IPS-18c (cell line): ENCODE measurements at regions not wholly inside any gene's neighbourhood (a gene's known extent, or its start where the extent isn't known, plus 50 kb on each side); places are given as distances from the start of the nearest gene placed in this dataset.

Experiments used
- H3K4me3 ChIP-seq: 2 replicates; pipeline ENCODE4 v1.7.0; 2013; ENCODE audit warnings: low read depth, mild to moderate bottlenecking, low read length, moderate library complexity; ENCODE audit not compliant: insufficient read depth
- H3K9me3 ChIP-seq: one replicate; pipeline ENCODE4 v1.6.1; 2013; ENCODE audit warnings: mild to moderate bottlenecking, low read length, moderate library complexity; ENCODE audit not compliant: control insufficient read depth, insufficient read depth

GRCh38 chr16:61379311-61379710 lies 656.9 kb downstream of the CDH8 start:
- no peak overlapping the region for H3K4me3 ChIP-seq
- no peaks in the 10 kb centered on the region for H3K9me3 ChIP-seq

GRCh38 chr16:61374071-61374470 lies 662.2 kb downstream of the CDH8 start:
- no peak overlapping the region for H3K4me3 ChIP-seq
- H3K9me3 ChIP-seq: no peaks in the 10 kb centered on the region

DNA sequence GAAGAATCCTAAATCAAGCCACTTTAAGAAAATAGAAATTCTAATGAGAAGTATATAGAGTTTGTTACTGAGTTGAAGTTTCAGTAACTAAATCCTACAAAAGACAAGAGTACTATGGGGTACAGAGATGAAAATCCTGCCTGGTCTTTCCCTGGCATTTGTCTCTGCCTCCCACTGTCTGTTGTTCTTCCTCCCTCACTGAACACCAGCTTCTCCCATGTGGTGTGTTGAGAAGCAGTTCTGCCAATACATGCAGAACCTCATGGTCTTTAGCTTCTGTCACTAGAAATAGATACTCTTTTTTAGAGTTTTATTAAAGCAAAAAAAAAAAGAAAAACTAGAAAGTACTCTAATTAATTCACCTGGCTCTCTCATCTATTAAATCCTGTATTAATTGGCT lies 664.4 kb downstream of the CDH8 start:
- Histone ChIP-seq H3K9me3 (no peaks in the 10 kb centered on the region), H3K4me3 (no peak overlapping the region)

- Histone ChIP-seq H3K9me3 (no peaks in the 10 kb centered on the region), H3K4me3 (no peak overlapping the region)
Measured at GRCh38 chr16:61371388-61371787, 664.9 kb downstream of the CDH8 start.

DNA sequence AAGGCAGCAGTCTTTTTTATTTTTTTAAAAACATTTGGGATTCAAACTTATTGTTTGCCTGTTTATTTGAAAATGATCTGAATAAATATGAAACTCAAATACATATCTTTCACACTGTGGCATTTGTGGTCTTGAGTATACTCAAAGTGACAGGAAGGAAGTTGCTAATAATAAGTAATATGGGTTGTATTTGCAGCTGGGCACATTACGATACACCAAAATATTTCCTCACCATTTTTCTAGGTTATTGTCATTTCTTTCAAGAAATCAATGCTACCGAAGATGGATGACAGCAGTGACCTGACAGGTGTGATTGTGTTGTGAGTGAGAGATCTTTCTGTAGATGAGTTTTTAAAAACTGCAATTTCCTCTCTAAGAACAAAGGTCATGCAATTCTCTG lies 665.7 kb downstream of the CDH8 start:
- Histone ChIP-seq H3K4me3 (no peak overlapping the region), H3K9me3 (no peaks in the 10 kb centered on the region)

- Histone ChIP-seq H3K4me3 (no peak overlapping the region), H3K9me3 (no peaks in the 10 kb centered on the region)
Measured at GRCh38 chr16:61366006-61366405, 670.2 kb downstream of the CDH8 start.

DNA sequence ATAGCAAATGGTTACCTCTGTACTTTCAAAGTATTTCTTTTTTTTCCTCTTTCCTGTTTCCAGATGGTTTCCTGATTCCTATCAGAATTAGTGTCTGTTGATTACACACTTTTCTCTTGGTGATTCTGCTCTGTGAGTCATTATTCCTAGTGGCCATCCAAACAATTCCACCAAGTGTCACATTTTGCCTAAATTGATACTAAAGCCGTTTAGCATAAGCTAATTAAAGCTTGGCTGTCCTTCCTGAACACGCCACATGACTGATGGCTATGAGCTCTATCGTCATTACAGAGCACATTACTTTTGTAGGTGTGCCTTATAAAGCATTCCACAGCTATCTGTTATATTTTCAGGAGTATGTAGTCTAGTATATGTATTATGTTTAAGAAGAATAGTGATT lies 671.2 kb downstream of the CDH8 start:
- no peaks in the 10 kb centered on the region for H3K9me3 ChIP-seq

GRCh38 chr16:61362585-61362984 lies 673.7 kb downstream of the CDH8 start:
- Histone ChIP-seq H3K9me3 (no peaks in the 10 kb centered on the region), H3K4me3 (no peak overlapping the region)

More for the DNA sequence above, 671.2 kb downstream of the CDH8 start:
- H3K4me3 ChIP-seq: no peak overlapping the region

- no peak overlapping the region for H3K4me3 ChIP-seq
Measured at GRCh38 chr16:61344791-61345190, 691.4 kb downstream of the CDH8 start.

DNA sequence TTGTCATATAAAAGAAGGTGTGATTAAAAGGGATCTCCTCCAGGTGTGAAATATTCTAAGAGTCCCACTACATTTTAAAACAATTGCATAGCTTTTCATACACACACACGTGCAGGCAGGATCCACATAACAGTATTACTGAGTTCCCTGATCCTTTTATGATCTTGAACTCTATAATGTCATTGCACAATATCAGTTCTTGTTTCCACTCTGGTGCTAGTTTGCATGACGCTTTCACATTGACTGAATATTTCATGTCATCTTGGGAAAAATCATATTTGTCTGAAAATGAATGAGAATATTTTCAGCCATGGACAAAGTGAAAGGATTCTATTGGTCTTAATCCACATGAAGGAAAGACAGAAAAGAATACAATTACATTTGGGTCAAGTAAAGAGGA lies 703.8 kb downstream of the CDH8 start:
- H3K4me3 ChIP-seq: no peak overlapping the region

More at GRCh38 chr16:61344791-61345190, 691.4 kb downstream of the CDH8 start:
- H3K9me3 ChIP-seq: no peaks in the 10 kb centered on the region

DNA sequence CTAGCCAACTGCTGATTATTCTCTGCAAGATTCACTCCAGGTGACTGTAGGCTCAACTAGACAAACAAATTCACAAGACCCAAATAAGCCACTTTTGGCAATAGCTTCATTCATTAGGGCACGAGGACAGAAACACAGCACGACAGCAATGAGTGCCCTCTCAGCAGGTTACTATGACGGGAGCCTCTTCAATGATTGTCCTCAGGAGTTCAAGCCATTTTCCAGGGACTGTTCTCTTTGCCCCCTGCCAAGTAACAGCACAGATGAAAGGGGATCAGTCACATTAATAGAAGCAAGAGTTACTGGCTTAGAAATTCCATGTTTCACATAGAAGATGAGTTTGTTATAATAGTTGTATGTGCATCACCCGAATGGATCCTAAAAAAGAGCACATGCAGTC lies 712.2 kb downstream of the CDH8 start:
- no peak overlapping the region for H3K4me3 ChIP-seq
- no peaks in the 10 kb centered on the region for H3K9me3 ChIP-seq

More for the DNA sequence above, 703.8 kb downstream of the CDH8 start:
- H3K9me3 ChIP-seq: no peaks in the 10 kb centered on the region

- Histone ChIP-seq H3K9me3 (no peaks in the 10 kb centered on the region), H3K4me3 (no peak overlapping the region)
Measured at GRCh38 chr16:61323456-61323855, 712.8 kb downstream of the CDH8 start.

DNA sequence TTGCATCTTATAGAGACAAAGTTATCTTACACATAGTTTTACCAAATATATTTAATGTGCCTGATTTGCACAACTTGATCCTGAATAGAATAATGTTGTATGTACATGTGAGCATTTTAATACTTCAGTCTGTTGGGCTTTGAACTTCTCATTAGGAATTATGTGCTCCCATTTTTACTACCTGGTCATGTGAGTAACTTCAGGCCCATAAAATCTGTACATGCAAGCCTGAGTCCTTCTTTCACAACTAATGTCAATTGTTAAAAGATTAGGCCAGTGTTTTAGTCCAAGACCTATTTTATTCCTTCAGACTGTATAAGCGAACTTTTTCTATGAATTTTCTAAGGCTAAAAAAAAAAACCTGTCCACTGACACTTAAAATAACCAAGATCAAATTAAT lies 715.4 kb downstream of the CDH8 start:
- Histone ChIP-seq H3K9me3 (no peaks in the 10 kb centered on the region), H3K4me3 (no peak overlapping the region)

GRCh38 chr16:61313931-61314330 lies 722.3 kb downstream of the CDH8 start:
- no peaks in the 10 kb centered on the region for H3K9me3 ChIP-seq
- H3K4me3 ChIP-seq: no peak overlapping the region

DNA sequence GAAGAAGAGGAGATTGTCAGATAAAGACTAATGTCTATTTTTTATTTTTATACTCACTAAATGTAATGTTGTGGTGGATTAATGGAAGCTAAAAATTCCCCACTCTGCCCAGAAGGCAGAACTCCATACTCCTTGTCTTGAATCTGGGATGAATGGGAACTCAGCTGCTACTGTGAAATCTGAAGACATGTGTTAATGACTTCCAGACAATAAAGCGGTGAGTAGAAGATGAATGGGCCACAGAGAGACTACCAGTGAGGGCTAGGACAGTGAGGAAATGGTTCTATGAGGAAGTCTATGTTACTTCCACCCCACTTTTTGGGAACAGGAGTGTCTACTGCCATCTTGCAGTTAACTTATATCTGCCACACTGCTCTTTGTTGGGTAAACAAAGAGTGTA lies 726.9 kb downstream of the CDH8 start:
- Histone ChIP-seq H3K9me3 (no peaks in the 10 kb centered on the region), H3K4me3 (no peak overlapping the region)

DNA sequence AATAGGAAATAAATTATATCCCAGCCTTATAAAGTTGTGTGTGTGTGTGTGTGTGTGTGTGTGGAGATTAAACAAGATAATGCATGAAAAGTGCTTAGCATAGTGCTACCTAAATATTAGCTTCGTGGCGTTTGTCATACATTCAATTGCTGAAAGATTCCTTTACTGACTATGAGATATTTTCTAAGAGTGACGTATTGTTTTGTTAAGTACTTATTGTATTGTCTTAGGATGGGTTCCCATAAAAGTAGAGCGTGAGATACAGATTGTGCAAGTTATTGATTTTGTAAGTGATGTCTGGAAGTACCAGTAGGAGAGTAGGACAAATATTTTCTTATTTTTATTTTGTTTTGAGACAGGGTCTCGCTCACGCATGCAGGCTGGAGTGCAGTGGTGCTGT lies 730.0 kb downstream of the CDH8 start:
- Histone ChIP-seq H3K4me3 (no peak overlapping the region), H3K9me3 (no peaks in the 10 kb centered on the region)

DNA sequence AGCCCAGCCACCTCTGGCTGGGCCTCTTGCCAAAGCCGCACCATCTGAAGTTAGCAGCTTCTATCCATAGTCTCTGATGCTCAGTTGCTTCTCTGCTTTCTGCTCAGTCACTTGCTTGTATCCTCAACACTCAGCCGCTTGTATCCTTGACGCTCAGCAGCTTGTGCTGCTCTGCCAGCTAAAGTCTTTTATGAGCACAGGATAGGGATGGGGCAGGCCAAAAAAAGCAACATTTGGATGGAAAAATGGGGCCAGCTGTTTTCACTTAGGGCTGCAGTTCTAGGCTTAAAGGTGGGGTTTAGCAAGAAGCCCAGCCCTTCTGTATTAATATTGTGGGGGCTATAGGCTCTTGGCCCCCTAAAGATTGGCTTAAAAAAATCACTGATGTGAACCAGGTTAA lies 739.4 kb downstream of the CDH8 start:
- H3K9me3 ChIP-seq: no peaks in the 10 kb centered on the region
- H3K4me3 ChIP-seq: no peak overlapping the region

DNA sequence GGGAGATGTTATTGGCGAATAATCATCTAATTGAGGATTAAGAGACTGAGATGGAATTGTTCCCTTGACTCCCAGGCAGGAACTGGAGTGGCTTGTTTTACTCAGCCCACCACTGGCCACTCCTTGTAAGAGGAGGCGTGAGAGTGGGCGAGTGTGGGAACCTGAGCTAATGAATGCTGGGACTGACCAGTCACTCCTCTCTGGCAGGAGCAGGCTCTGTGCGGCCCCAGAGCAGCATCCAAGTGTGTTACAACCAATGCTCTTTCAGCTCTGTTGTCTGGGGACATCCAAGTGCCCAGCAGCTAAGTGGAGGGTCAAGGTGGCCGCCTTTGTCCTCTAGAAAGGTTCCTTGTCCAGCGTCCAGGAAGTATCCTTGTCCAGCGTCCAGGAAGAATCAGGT lies 739.9 kb downstream of the CDH8 start:
- H3K9me3 ChIP-seq: no peaks in the 10 kb centered on the region
- H3K4me3 ChIP-seq: no peak overlapping the region

DNA sequence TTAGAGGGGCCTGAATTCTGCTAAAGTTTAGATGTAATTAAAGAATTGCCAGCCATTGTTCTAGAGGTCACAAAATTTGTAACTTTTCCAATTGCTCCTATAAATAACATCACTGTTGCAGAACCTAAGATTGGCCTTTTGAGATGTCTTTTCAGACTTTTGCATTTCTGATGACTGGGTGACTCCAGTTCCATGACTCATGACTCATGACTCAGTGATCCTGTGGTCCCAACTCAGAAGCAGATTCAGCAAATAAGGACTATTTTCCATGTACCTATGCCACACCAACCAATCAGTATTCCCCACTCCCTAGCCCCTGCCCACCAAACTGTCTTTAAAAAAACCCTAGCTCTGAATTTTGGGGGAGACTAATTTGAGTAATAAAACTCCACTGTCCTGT lies 740.9 kb downstream of the CDH8 start:
- no peak overlapping the region for H3K4me3 ChIP-seq
- no peaks in the 10 kb centered on the region for H3K9me3 ChIP-seq

DNA sequence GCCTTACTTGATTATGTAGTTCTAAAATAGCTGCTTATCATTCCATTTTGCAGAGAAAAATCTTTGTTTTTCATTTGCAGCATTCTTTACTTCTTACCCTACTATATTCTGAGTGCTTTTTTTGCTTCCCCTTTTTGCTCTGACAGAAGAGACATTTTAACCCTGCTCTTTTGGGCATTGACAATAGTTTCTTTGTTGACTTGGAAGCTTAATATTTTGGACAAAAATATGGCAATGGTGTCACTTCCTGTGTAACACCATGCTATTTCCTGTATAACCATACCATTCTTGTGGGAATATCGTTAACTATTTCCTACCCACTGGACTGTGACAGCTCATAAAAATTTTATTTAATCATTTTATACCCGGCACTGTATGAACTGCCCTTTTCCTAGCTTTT lies 747.1 kb downstream of the CDH8 start:
- Histone ChIP-seq H3K4me3 (no peak overlapping the region), H3K9me3 (no peaks in the 10 kb centered on the region)
